Caco-2 (cell line): ENCODE measurements at regions not wholly inside any gene's neighbourhood (a gene's known extent, or its start where the extent isn't known, plus 50 kb on each side); places are given as distances from the start of the nearest gene placed in this dataset.

Source experiments
- BruUV-seq: library from RNA; stranded (reverse); fragments of 400-500 nt; replicated peaks from 2 replicates; lab custom pipeline; 2021; lab: Mats Ljungman, UMichigan
- CTCF ChIA-PET: fragments of 300-600 bp; sonication (Branson Sonifier 250); formaldehyde crosslinking; loops from one replicate; lab custom pipeline; 2022; ENCODE audit warnings: antibody characterized with exemption; lab: Charles Lee
- POLR2A ChIA-PET: fragments of 300-600 bp; sonication (Branson Sonifier 250); formaldehyde crosslinking; loops from one replicate; lab custom pipeline; 2022; ENCODE audit warnings: antibody characterized with exemption; lab: Charles Lee
- DNase-seq, 2 experiments: peaks; one replicate each; pipeline versions ENCODE4 v3.0.0 to v3.0.0-alpha.2; 2020 to 2022
- H3K27me3 ChIP-seq: replicated peaks from 2 replicates; pipeline ENCODE4 v1.6.0; 2011; ENCODE audit warnings: low read length; ENCODE audit not compliant: control insufficient read depth, insufficient read depth
- H3K36me3 ChIP-seq: 2 replicates; pipeline ENCODE4 v1.5.1; 2011; ENCODE audit warnings: low read length; ENCODE audit not compliant: control insufficient read depth, insufficient read depth
- H3K4me1 ChIP-seq: fragments of 250-450 bp; sonication (Bioruptor Pico); 2 replicates; pipeline ENCODE4 v1.5.1; 2020; ENCODE audit warnings: mild to moderate bottlenecking
- H3K4me3 ChIP-seq: 2 replicates; pipeline ENCODE4 v1.5.1; 2011; ENCODE audit warnings: low read depth, mild to moderate bottlenecking, control low read depth, low read length
- H3K9me3 ChIP-seq: fragments of 250-450 bp; sonication (Bioruptor Pico); 2 replicates; pipeline ENCODE4 v1.5.1; 2020; ENCODE audit warnings: mild to moderate bottlenecking, moderate library complexity
- H3K27ac Mint-ChIP-seq: one replicate; pipeline ENCODE4 v1.8.0; 2022; ENCODE audit warnings: mixed read lengths; ENCODE audit not compliant: unreplicated experiment
- H3K27me3 Mint-ChIP-seq: one replicate; pipeline ENCODE4 v1.8.0; 2022; ENCODE audit warnings: mixed read lengths; ENCODE audit not compliant: insufficient read depth, unreplicated experiment
- H3K36me3 Mint-ChIP-seq: one replicate; pipeline ENCODE4 v1.8.0; 2022; ENCODE audit warnings: mild to moderate bottlenecking, mixed read lengths; ENCODE audit not compliant: insufficient read depth, unreplicated experiment
- H3K4me1 Mint-ChIP-seq: one replicate; pipeline ENCODE4 v1.8.0; 2022; ENCODE audit warnings: low read depth, mixed read lengths; ENCODE audit not compliant: unreplicated experiment
- H3K4me3 Mint-ChIP-seq: one replicate; pipeline ENCODE4 v1.8.0; 2022; ENCODE audit warnings: mild to moderate bottlenecking, moderate library complexity, mixed read lengths; ENCODE audit not compliant: unreplicated experiment
- H3K9me3 Mint-ChIP-seq: one replicate; pipeline ENCODE4 v1.8.0; 2022; ENCODE audit warnings: mixed read lengths; ENCODE audit not compliant: unreplicated experiment
- intact Hi-C: fragments of 100-400 bp; cut with micrococcal nuclease; formaldehyde crosslinking; loops from one replicate; pipeline ENCODE4 v1.10.0; 2022; ENCODE audit not compliant: unreplicated experiment
- TF ChIP-seq, protein P1 (sequence below), 2 experiments: fragments of 200-600 bp in 1 of 2; IDR thresholded peaks; 1 replicate in 1 of 2; 2 replicates in 1 of 2; pipeline versions ENCODE4 v1.5.1 to v1.8.0; 2011 to 2022; ENCODE audit warnings: antibody characterized with exemption in 1 of 2, control low read depth in 1 of 2, inconsistent platforms in 1 of 2, low read depth in 1 of 2, low read length in 1 of 2, mild to moderate bottlenecking in 1 of 2, moderate library complexity in 1 of 2; ENCODE audit not compliant: insufficient read depth in 1 of 2, severe bottlenecking in 1 of 2, unreplicated experiment in 1 of 2

DNA sequence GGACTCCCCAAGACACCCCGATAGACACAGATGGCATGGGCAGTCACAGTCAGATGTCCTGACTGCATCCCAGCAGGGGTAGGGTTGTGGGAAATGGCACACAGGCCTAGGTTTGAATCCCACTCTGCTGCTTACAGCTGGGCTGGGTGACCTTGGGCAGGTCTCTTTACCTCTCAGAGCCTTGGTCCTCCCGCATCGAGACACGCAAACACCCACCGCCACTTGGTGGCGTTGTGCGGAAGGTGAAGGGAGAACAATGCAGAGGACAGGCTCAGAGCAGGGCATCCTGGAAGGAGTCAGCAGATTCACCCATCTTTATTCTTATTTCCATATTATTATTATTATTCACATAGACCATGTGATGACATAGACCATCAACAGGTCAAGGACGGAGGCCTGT is 140.5 kb downstream of the MIAT start:
- Mint-ChIP-seq H3K27me3 (peaks cover 7% of the 10 kb centered on the region), H3K27ac (no peak overlapping the region), H3K4me1 (no peaks in the 10 kb centered on the region), H3K9me3 (no peaks in the 10 kb centered on the region), H3K4me3 (no peak overlapping the region), H3K36me3 (no peaks in the 10 kb centered on the region)
- BruUV-seq: no TSS peak
- Histone ChIP-seq H3K27me3 (no peaks in the 10 kb centered on the region), H3K4me3 (no peak overlapping the region), H3K4me1 (peaks cover 3% of the 10 kb centered on the region; the same call in 1 of the 2 replicates), H3K9me3 (no peaks in the 10 kb centered on the region), H3K36me3 (no peaks in the 10 kb centered on the region)
- DNase-seq: peak in 1 of 2 experiments; percentile 12
- TF ChIP-seq, protein P1, sequence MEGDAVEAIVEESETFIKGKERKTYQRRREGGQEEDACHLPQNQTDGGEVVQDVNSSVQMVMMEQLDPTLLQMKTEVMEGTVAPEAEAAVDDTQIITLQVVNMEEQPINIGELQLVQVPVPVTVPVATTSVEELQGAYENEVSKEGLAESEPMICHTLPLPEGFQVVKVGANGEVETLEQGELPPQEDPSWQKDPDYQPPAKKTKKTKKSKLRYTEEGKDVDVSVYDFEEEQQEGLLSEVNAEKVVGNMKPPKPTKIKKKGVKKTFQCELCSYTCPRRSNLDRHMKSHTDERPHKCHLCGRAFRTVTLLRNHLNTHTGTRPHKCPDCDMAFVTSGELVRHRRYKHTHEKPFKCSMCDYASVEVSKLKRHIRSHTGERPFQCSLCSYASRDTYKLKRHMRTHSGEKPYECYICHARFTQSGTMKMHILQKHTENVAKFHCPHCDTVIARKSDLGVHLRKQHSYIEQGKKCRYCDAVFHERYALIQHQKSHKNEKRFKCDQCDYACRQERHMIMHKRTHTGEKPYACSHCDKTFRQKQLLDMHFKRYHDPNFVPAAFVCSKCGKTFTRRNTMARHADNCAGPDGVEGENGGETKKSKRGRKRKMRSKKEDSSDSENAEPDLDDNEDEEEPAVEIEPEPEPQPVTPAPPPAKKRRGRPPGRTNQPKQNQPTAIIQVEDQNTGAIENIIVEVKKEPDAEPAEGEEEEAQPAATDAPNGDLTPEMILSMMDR (IDR thresholded peaks at IDR 0.05; ENCODE audit: insufficient read depth in 1 of 2, low read depth in 1 of 2, low read length in 1 of 2, severe bottlenecking in 1 of 2, unreplicated experiment in 1 of 2): peak in 1 of 2 experiments; percentile 4
- POLR2A ChIA-PET: no interaction called here
- intact Hi-C loops: no loop called here
- CTCF ChIA-PET: no interaction called here

DNA sequence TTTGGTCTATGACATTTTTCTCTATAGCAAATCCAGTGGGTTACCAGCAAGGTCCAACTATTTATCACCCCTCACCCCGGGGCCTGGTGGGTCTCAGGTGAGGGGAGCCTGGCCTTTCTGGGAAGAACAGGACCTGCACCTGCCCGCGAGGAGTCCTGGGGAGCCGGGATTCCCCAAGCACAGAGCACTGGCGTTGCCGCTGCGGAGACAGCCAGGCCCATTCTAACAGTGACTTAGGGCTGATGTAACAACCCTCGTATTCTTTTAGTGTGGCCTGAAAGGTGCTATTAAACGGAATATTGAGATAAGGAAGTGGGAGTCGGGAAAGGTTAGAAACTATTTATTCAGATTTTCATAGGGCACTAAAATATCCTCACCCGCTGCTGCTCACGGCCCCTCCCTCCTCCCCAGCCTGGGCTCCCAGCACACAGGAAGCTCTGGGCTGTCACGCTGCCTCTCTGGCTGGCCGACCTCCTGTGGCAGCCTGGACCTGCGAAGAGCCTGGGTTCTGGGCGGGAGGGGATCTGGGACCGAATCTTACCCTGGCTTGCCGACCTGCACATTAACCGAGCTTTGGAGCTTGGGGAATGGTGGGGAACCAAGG is 141.2 kb downstream of the MIAT start:
- no peaks in the 10 kb centered on the region for H3K9me3 Mint-ChIP-seq
- intact Hi-C loops: no loop called here
- ChIA-PET CTCF (no interaction called here), POLR2A (no interaction called here)
- H3K36me3 Mint-ChIP-seq: no peaks in the 10 kb centered on the region
- Histone ChIP-seq H3K4me1 (peaks cover 3% of the 10 kb centered on the region; the same call in 1 of the 2 replicates), H3K9me3 (no peaks in the 10 kb centered on the region), H3K36me3 (no peaks in the 10 kb centered on the region), H3K27me3 (no peaks in the 10 kb centered on the region), H3K4me3 (no peak overlapping the region)
- H3K27me3 Mint-ChIP-seq: peaks cover 5% of the 10 kb centered on the region
- H3K4me3 Mint-ChIP-seq: no peak overlapping the region
- no peaks in the 10 kb centered on the region for H3K4me1 Mint-ChIP-seq
- no TSS peak for BruUV-seq
- no peak overlapping the region for H3K27ac Mint-ChIP-seq
- TF ChIP-seq, protein P1 (IDR thresholded peaks at IDR 0.05; ENCODE audit: insufficient read depth in 1 of 2, low read depth in 1 of 2, low read length in 1 of 2, severe bottlenecking in 1 of 2, unreplicated experiment in 1 of 2): no peak
- DNase-seq: no peak

DNA sequence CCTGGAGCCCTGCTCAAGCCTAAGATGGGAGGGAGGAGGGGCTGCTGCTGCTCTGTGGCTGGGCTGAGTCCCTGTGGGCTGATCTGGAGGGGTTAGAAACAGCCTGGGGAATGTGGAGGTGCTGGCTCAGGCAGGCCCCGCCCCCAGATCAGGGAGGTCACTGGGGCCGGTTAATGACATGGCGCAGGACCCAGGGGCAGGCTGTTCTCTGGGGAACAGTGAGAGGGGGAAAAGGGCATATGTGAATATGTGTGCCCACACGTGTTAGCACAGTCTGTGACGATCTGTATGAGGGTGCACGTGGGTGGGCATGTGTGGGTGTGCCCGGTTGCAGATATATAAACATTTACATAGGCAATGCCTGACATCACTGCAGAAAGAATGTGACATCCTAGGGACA is 143.5 kb downstream of the MIAT start:
- H3K9me3 Mint-ChIP-seq: no peaks in the 10 kb centered on the region
- no peak overlapping the region for H3K4me3 ChIP-seq
- TF ChIP-seq, protein P1 (IDR thresholded peaks at IDR 0.05; ENCODE audit: insufficient read depth in 1 of 2, low read depth in 1 of 2, low read length in 1 of 2, severe bottlenecking in 1 of 2, unreplicated experiment in 1 of 2): no peak
- no peaks in the 10 kb centered on the region for H3K9me3 ChIP-seq
- no peak overlapping the region for H3K27ac Mint-ChIP-seq
- no peaks in the 10 kb centered on the region for H3K36me3 ChIP-seq
- ChIA-PET POLR2A (no interaction called here), CTCF (no interaction called here)
- no TSS peak for BruUV-seq
- peaks cover 3% of the 10 kb centered on the region for H3K27me3 Mint-ChIP-seq
- no peak overlapping the region for H3K4me3 Mint-ChIP-seq
- H3K4me1 Mint-ChIP-seq: no peaks in the 10 kb centered on the region
- intact Hi-C loops: no loop called here
- no peaks in the 10 kb centered on the region for H3K36me3 Mint-ChIP-seq
- peaks cover 3% of the 10 kb centered on the region; the same call in 1 of the 2 replicates for H3K4me1 ChIP-seq
- no peaks in the 10 kb centered on the region for H3K27me3 ChIP-seq
- peak; percentile 30 to 49 for DNase-seq
